Small intestine (tissue), 7 donors: ENCODE measurements at regions not wholly inside any gene's neighbourhood (a gene's known extent, or its start where the extent isn't known, plus 50 kb on each side); places are given as distances from the start of the nearest gene placed in this dataset.

ENCODE experiments used
- DNase-seq, 2 donors: peaks; one replicate each; pipeline versions ENCODE4 v3.0.0 to v3.0.0-alpha.2; 2013
- FAIRE-seq: peaks from 2 replicates; lab custom pipeline; 2012; peaks lifted over from hg19 to GRCh38; lab: Jason Lieb, UNC
- H3K27ac ChIP-seq, 3 donors: one replicate each; pipeline ENCODE4 v1.5.1; 2013; ENCODE audit warnings: low read length in 2 of 3, mild to moderate bottlenecking in 2 of 3, control low read depth in 1 of 3, inconsistent platforms in 1 of 3, low read depth in 1 of 3, moderate library complexity in 1 of 3
- H3K27me3 ChIP-seq, 3 donors: one replicate each; pipeline ENCODE4 v1.6.1; 2013; ENCODE audit warnings: low read length in 3 of 3, inconsistent platforms in 1 of 3; ENCODE audit not compliant: control insufficient read depth in 3 of 3, insufficient read depth in 3 of 3
- H3K36me3 ChIP-seq, 3 donors: one replicate each; pipeline ENCODE4 v1.6.1; 2013; ENCODE audit warnings: low read length in 3 of 3, inconsistent platforms in 1 of 3, low read depth in 1 of 3, mild to moderate bottlenecking in 1 of 3, moderate library complexity in 1 of 3; ENCODE audit not compliant: control insufficient read depth in 3 of 3, insufficient read depth in 2 of 3
- H3K4me1 ChIP-seq, 3 donors: one replicate each; pipeline ENCODE4 v1.6.1; 2013; ENCODE audit warnings: low read length in 2 of 3, inconsistent platforms in 1 of 3, low read depth in 1 of 3, mild to moderate bottlenecking in 1 of 3, moderate library complexity in 1 of 3; ENCODE audit not compliant: control insufficient read depth in 3 of 3, insufficient read depth in 2 of 3
- H3K4me3 ChIP-seq, 3 donors: one replicate each; pipeline ENCODE4 v1.5.1; 2013; ENCODE audit warnings: low read length in 3 of 3, control low read depth in 1 of 3, inconsistent platforms in 1 of 3, low read depth in 1 of 3, mild to moderate bottlenecking in 1 of 3, moderate library complexity in 1 of 3
- H3K9me3 ChIP-seq, 2 donors: one replicate each; pipeline ENCODE4 v1.6.1; 2013; ENCODE audit warnings: low read depth in 1 of 2, low read length in 1 of 2; ENCODE audit not compliant: control insufficient read depth in 2 of 2, insufficient read depth in 1 of 2
- whole genome bisulfite sequencing, 3 donors: extraction: QIAGEN DNeasy Blood & Tissue Kit; methylation state at CpG; one replicate each; pipeline ENCODE4 v1.1.7; 2013; 5-methylcytosine and 5-hydroxymethylcytosine counted together
- donor health status: healthy with polysubstance abuse.
- donor health status: control.
- donor health status: control.
- donor health status: Bipolar disorder and iron deficiency.
- donor health status: healthy.

DNA sequence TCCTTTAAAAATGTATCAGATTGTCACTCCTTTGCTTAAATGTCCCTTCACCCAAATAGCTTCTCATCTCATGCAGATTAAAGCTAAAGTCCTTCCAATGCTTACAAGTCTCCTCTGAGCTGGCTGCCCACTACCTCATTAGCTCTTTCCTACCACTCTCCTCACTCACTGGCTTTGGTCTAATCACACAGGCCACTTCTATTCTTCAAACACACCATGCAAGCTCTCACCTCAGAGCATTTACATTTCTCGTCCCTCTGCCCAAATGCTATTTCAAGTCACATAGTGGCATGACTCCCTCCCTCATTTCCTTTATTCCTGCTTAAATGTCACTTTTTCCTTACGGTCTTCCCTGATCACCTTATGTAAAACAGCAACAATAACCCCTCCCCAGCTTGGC is 110.6 kb upstream of the CMC1 start:
- Histone ChIP-seq H3K9me3 (no peaks in the 10 kb centered on the region), H3K36me3 (no peaks in the 10 kb centered on the region), H3K4me3 (no peak overlapping the region), H3K27me3 (no peaks in the 10 kb centered on the region), H3K4me1 (peaks cover 0 to 3% (median 2%) of the 10 kb centered on the region in 3 donors), H3K27ac (no peak overlapping the region)
- DNase-seq (no peak), FAIRE-seq (no peak)
- 81 to 94% (median 88%) methylated on average over 2 of the region's 2 CpGs for whole genome bisulfite sequencing, 3 donors

DNA sequence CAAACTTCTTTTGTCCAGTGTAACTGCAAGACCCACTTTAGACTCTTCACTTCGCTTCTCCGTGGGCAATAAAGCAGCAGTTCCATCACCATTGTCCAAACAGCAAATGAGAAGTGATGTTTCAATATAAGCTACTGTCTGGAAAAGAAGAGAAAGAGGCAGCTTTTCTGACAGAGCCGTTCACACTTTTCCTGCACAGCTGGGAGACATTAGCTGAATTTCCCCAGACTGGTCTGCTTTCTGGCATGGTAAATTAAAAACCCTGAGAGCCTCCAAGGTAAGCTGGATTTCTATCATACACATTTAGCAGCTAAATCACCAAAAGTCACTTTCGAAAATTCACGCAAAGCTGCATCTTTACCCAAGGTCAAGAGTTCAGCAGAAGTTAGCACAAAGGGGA is 108.5 kb upstream of the CMC1 start:
- FAIRE-seq: no peak

DNA sequence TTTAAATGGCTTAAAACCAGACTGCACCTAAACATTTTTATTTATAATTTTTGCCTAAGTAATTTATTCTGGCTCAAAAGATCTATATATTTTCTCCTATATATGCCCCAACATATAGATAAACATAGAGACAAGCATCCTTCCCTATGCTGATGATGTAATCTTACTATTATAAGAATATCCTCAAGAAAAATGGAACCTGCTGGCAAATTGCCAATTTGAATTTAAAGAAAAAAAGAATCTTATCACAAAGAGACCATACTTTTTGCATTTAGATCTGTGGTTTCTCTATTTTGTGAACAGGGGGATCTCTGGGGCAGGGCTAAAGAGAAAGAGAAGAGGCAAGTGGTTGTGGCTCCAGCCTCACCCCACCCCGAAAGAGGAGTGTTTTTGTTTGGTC is 107.2 kb upstream of the CMC1 start:
- WGBS, 3 donors: 79 to 92% (median 90%) methylated on average over 1 of the region's 1 CpG
- H3K36me3 ChIP-seq: no peaks in the 10 kb centered on the region
- H3K9me3 ChIP-seq: no peaks in the 10 kb centered on the region
- FAIRE-seq (no peak), DNase-seq (no peak)
- H3K27me3 ChIP-seq: no peaks in the 10 kb centered on the region
- peaks cover 0 to 3% (median 2%) of the 10 kb centered on the region in 3 donors for H3K4me1 ChIP-seq
- H3K27ac ChIP-seq: no peak overlapping the region
- H3K4me3 ChIP-seq: no peak overlapping the region

More for the DNA sequence above, 108.5 kb upstream of the CMC1 start:
- Histone ChIP-seq H3K9me3 (no peaks in the 10 kb centered on the region), H3K36me3 (no peaks in the 10 kb centered on the region), H3K4me1 (peaks cover 0 to 3% (median 2%) of the 10 kb centered on the region in 3 donors), H3K4me3 (no peak overlapping the region), H3K27me3 (no peaks in the 10 kb centered on the region), H3K27ac (no peak overlapping the region)
- WGBS, 3 donors: 75 to 85% (median 85%) methylated on average over 5 of the region's 5 CpGs
- DNase-seq: no peak

DNA sequence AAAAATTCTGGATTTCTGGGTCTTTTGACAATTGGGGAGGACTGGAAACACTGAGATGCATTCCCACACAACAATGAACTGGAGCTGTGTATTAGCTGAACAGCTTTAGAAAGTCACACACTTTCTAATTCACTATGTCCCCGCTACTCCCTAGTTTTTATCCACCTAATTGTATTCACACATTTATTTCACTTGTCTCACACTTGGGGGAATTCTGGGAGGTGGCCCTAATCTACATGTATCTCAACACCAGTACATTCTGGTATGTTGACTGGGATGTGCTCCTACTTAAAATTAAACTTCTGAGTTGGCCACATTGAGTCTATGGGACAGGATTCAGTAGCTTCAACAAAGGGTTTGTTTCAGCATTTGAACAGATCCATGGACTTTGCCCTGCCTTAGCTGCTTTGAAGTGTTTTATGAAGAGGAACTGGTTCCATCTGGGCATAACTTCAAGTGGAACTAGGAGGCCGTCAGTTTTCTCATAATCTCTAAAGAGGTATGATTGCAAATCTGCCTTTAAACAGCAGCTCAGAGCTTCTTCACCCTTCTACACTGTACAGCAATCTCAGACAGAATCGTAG is 106.5 kb upstream of the CMC1 start:
- H3K27me3 ChIP-seq: no peaks in the 10 kb centered on the region
- FAIRE-seq (no peak), DNase-seq (peak; percentile 74 to 77)
- H3K4me1 ChIP-seq: peaks cover 0 to 3% (median 2%) of the 10 kb centered on the region in 3 donors
- no peaks in the 10 kb centered on the region for H3K36me3 ChIP-seq
- H3K27ac ChIP-seq: no peak overlapping the region
- H3K4me3 ChIP-seq: no peak overlapping the region
- H3K9me3 ChIP-seq: no peaks in the 10 kb centered on the region
- 35 to 65% (median 50%) methylated on average over 3 of the region's 3 CpGs for WGBS, 3 donors

DNA sequence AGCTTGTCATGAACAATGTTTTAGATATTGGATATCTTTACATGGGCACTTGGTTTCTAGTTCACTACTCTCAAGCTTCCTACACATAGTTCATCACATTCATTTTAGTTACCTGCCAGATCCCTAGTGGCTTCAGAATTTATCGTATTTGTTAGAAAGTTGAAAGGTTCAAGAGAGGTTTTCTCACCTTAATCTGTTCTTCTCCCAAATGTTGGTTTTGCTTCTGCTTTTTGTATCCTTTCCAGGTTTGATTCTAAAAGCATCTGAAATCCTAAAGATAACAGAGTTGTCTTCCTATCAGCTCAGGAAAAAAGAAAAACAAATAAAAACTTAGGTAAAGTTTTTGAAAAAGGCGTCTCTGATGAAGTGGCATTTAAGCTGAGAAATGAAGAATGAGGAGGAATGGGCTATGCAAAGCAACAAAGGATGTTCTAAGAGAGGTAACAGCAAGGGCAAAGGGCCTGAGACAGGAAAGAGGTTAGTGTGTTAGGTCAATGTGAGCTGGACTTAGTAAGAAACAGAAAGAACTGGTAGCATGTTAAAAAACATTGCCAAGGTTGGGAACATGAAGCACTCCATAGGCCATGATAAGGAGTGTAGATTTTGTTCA is 104.7 kb upstream of the CMC1 start:
- FAIRE-seq (no peak), DNase-seq (no peak)
- no peaks in the 10 kb centered on the region for H3K36me3 ChIP-seq
- no peaks in the 10 kb centered on the region for H3K27me3 ChIP-seq
- no peak overlapping the region for H3K27ac ChIP-seq
- WGBS, 3 donors: 88 to 96% (median 95%) methylated on average over 2 of the region's 2 CpGs
- no peak overlapping the region for H3K4me3 ChIP-seq
- no peaks in the 10 kb centered on the region for H3K9me3 ChIP-seq
- H3K4me1 ChIP-seq: peaks cover 0 to 3% (median 2%) of the 10 kb centered on the region in 3 donors

DNA sequence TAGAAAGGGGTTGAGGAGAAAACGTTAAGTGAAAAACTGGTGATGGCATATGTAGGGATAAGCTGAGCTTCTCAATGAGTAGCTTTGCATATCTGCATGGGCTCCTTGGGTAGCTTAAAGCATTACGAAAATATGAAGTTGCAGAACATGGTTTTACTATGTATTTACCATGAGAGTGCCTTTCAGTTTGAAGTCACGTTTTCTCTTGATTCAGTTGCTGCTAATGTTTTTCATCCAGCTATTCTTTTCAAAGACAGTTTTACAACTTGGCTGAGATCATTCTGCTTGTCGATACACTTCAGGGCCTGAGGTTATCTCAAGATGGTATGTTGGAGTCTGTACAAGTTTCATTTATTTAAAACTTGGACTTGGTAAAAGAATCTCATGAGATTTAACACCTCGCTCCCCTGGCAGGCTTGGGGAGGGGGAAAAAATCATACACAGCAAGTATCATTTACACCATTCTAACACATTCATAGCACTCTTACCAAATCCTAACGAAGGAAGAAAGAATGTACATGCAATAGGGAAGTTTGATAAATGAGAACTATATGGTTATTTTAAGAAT is 103.3 kb upstream of the CMC1 start:
- Histone ChIP-seq H3K9me3 (no peaks in the 10 kb centered on the region), H3K27ac (no peak overlapping the region), H3K4me1 (peaks cover 0 to 3% (median 2%) of the 10 kb centered on the region in 3 donors), H3K4me3 (no peak overlapping the region), H3K27me3 (no peaks in the 10 kb centered on the region), H3K36me3 (no peaks in the 10 kb centered on the region)
- 56 to 64% (median 57%) methylated on average over 6 of the region's 6 CpGs for WGBS, 3 donors
- FAIRE-seq (no peak), DNase-seq (no peak)

DNA sequence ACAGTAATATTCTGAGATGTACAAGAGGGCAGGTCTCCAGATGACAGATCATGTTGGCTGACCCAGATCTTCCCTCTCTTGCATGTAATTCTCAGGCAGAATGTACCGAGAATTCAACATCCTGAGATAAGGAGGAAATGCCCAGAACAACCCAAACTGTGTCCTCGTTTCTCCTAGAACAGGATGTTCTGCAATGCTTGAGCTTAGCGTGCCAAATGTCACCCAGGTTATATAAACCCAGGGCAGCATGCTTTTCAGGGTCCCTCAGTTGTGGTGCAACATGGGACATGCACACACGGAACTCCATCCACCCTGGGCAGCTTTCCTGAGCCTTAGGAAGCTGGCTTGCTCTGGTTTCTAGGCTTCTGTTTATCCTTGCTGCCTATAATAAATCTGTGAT is 102.1 kb upstream of the CMC1 start:
- WGBS, 3 donors: 49 to 84% (median 78%) methylated on average over 4 of the region's 4 CpGs
- Histone ChIP-seq H3K36me3 (no peaks in the 10 kb centered on the region), H3K27ac (no peak overlapping the region), H3K9me3 (no peaks in the 10 kb centered on the region), H3K4me1 (peaks cover 0 to 3% (median 2%) of the 10 kb centered on the region in 3 donors), H3K4me3 (no peak overlapping the region), H3K27me3 (no peaks in the 10 kb centered on the region)
- FAIRE-seq (no peak), DNase-seq (no peak)

DNA sequence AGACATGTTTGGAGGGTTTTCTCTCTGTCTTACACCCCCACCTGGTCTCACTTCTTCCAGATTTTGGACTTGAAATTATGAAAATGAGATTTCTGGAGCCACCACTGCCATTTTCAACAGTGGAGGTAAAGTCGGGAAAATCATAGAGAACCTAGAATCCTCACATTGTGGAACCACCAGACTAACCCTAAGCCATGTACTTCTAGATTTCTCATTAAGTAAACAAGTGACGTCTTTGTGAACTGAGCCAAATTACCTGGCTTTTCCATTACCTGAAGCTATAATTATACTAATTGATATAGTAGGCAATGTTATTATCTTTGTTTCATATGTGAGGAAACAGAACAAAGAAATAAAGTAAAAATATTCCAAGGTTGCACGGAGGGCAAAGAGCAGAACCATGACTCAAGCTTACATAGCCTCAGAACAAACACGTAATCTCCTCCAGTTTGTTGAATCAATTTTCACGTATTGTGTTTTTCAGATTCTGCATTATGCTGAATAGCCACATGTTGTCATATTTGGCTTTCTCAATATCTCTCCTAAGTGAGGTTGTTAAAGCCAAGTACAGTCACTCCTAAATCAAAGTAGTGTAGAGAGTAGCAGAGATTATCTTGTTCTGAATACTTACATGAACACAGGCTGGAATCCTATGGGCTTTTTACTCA is 101.3 kb upstream of the CMC1 start:
- Histone ChIP-seq H3K9me3 (no peaks in the 10 kb centered on the region), H3K36me3 (no peaks in the 10 kb centered on the region), H3K4me3 (no peak overlapping the region), H3K27ac (no peak overlapping the region), H3K27me3 (no peaks in the 10 kb centered on the region), H3K4me1 (peaks cover 0 to 2% (median 1%) of the 10 kb centered on the region in 3 donors)
- 24 to 46% (median 39%) methylated on average over 5 of the region's 5 CpGs for WGBS, 3 donors
- DNase-seq: peak; percentile 30 to 64
- FAIRE-seq: no peak
